Activated T-cell treated with anti-CD3 and anti-CD28 coated beads for 1 hour (primary cell): ENCODE measurements at regions not wholly inside any gene's neighbourhood (a gene's known extent, or its start where the extent isn't known, plus 50 kb on each side); places are given as distances from the start of the nearest gene placed in this dataset.
"Not testable (repeated sequence)": the region's sequence is repeated elsewhere in the genome, so short reads cannot be mapped to it uniquely, and the experiment has no call there.

ENCODE experiments used
- DNase-seq: peaks from one replicate; pipeline ENCODE4 v3.0.0-alpha.2; 2020; ENCODE audit warnings: low read depth

- no peak for DNase-seq
These were observed 70.5 kb upstream of the LIPC start for GRCh38 chr15:58361273-58361759.

GRCh38 chr15:58362262-58362922 is 69.4 kb upstream of the LIPC start:
- no peak for DNase-seq

GRCh38 chr15:58363118-58363517 is 68.7 kb upstream of the LIPC start:
- not testable (repeated sequence) for DNase-seq

- DNase-seq = not testable (repeated sequence)
These were observed 68.1 kb upstream of the LIPC start for GRCh38 chr15:58363673-58364072.

- DNase-seq = not testable (repeated sequence)
These were observed 66.7 kb upstream of the LIPC start for GRCh38 chr15:58365098-58365497.

GRCh38 chr15:58369261-58369701 is 62.5 kb upstream of the LIPC start:
- no peak for DNase-seq

- no peak for DNase-seq
These were observed 61.8 kb upstream of the LIPC start for GRCh38 chr15:58369956-58370355.

- DNase-seq = no peak
These were observed 57.6 kb upstream of the LIPC start for GRCh38 chr15:58374147-58374546.

- DNase-seq = no peak
These were observed 54.6 kb upstream of the LIPC start for GRCh38 chr15:58377193-58377592.

GRCh38 chr15:58378241-58379085 is 53.3 kb upstream of the LIPC start:
- DNase-seq = no peak

- not testable (repeated sequence) for DNase-seq
These were observed 52.3 kb upstream of the LIPC start for GRCh38 chr15:58379454-58379853.

- no peak for DNase-seq
These were observed 51.4 kb upstream of the LIPC start for GRCh38 chr15:58380280-58380945.

- no peak for DNase-seq
These were observed 50.1 kb upstream of the LIPC start for GRCh38 chr15:58381697-58382096.
